ENCODE measurements at regions not wholly inside any gene's neighbourhood (a gene's known extent, or its start where the extent isn't known, plus 50 kb on each side); places are given as distances from the start of the nearest gene placed in this dataset.

GRCh38 chr15:94008104-94009074 lies 223.0 kb upstream of the MCTP2 start:
- DNase-seq (ENCODE audit: low read depth) = no peak

- DNase-seq (ENCODE audit: low read depth) = no peak
These were observed 226.7 kb upstream of the MCTP2 start for GRCh38 chr15:94004697-94005096.

GRCh38 chr15:94002041-94002440 lies 229.3 kb upstream of the MCTP2 start:
- DNase-seq (ENCODE audit: low read depth) = no peak

- no peak for DNase-seq (ENCODE audit: low read depth)
These were observed 230.0 kb upstream of the MCTP2 start for GRCh38 chr15:94001255-94001801.

GRCh38 chr15:94000606-94001005 lies 230.8 kb upstream of the MCTP2 start:
- no peak for DNase-seq (ENCODE audit: low read depth)

- DNase-seq (ENCODE audit: low read depth) = no peak
These were observed 234.2 kb upstream of the MCTP2 start for GRCh38 chr15:93997071-93997658.

- DNase-seq (ENCODE audit: low read depth) = no peak
These were observed 241.8 kb upstream of the MCTP2 start for GRCh38 chr15:93989440-93989998.

- DNase-seq (ENCODE audit: low read depth) = no peak
These were observed 244.3 kb upstream of the MCTP2 start for GRCh38 chr15:93987068-93987467.

GRCh38 chr15:93986400-93986984 lies 244.9 kb upstream of the MCTP2 start:
- DNase-seq (ENCODE audit: low read depth) = no peak

- no peak for DNase-seq (ENCODE audit: low read depth)
These were observed 245.4 kb upstream of the MCTP2 start for GRCh38 chr15:93985925-93986324.

GRCh38 chr15:93985176-93985575 lies 246.2 kb upstream of the MCTP2 start:
- no peak for DNase-seq (ENCODE audit: low read depth)

GRCh38 chr15:93983526-93983925 lies 247.8 kb upstream of the MCTP2 start:
- no peak for DNase-seq (ENCODE audit: low read depth)

- peak; percentile 38 for DNase-seq (ENCODE audit: low read depth)
These were observed 249.1 kb upstream of the MCTP2 start for GRCh38 chr15:93982226-93982727.

GRCh38 chr15:93981706-93982105 lies 249.7 kb upstream of the MCTP2 start:
- DNase-seq (ENCODE audit: low read depth) = no peak

- no peak for DNase-seq (ENCODE audit: low read depth)
These were observed 251.0 kb upstream of the MCTP2 start for GRCh38 chr15:93980261-93980911.

- DNase-seq (ENCODE audit: low read depth) = no peak
These were observed 256.4 kb upstream of the MCTP2 start for GRCh38 chr15:93974804-93975481.

GRCh38 chr15:93973287-93973686 lies 258.1 kb upstream of the MCTP2 start:
- DNase-seq (ENCODE audit: low read depth) = no peak

- no peak for DNase-seq (ENCODE audit: low read depth)
These were observed 262.6 kb upstream of the MCTP2 start for GRCh38 chr15:93968773-93969172.

- DNase-seq (ENCODE audit: low read depth) = no peak
These were observed 266.0 kb upstream of the MCTP2 start for GRCh38 chr15:93965304-93965908.

- DNase-seq (ENCODE audit: low read depth) = no peak
These were observed 276.3 kb upstream of the MCTP2 start for GRCh38 chr15:93954985-93955571.

Measured in GM04504 (cell line).